Activated naive CD8-positive, alpha-beta T cell treated with anti-CD3 and anti-CD28 coated beads for 36 hours (primary cell): ENCODE measurements at regions not wholly inside any gene's neighbourhood (a gene's known extent, or its start where the extent isn't known, plus 50 kb on each side); places are given as distances from the start of the nearest gene placed in this dataset.

Source experiments
- DNase-seq: peaks from one replicate; pipeline ENCODE4 v3.0.0; 2021
- H3K27ac Mint-ChIP-seq: one replicate; pipeline ENCODE4 v1.8.0; 2022; ENCODE audit warnings: mild to moderate bottlenecking, moderate library complexity, mixed read lengths
- H3K27me3 Mint-ChIP-seq: one replicate; pipeline ENCODE4 v1.8.0; 2022; ENCODE audit warnings: mild to moderate bottlenecking, mixed read lengths
- H3K36me3 Mint-ChIP-seq: one replicate; pipeline ENCODE4 v1.8.0; 2021; ENCODE audit warnings: mild to moderate bottlenecking, mixed read lengths
- H3K4me1 Mint-ChIP-seq: one replicate; pipeline ENCODE4 v1.8.0; 2021; ENCODE audit warnings: mixed read lengths
- H3K4me3 Mint-ChIP-seq: one replicate; pipeline ENCODE4 v1.8.0; 2022; ENCODE audit warnings: mild to moderate bottlenecking, moderate library complexity, mixed read lengths
- H3K9me3 Mint-ChIP-seq: one replicate; pipeline ENCODE4 v1.8.0; 2022; ENCODE audit warnings: mixed read lengths

DNA sequence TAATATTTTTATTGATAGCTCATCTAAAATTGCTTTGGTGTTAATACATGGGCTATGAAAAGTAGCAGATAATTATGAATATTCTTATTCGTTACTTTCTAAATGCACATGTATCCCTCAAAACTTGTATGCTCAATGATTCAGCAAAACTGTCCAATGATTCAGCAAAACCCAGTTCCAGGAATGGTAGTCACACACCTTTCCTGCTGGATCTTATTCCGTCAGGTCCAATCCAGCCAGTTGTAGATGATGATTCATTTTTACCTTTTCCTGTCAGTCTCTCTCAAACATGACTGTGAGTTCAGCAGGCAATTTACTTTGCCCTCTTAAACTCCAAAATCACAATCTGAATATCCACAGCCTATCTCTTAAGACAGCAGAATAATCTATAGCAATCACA, 1082.6 kb downstream of the EFNB2 start:
- Mint-ChIP-seq H3K4me1 (no peaks in the 10 kb centered on the region), H3K36me3 (no peaks in the 10 kb centered on the region), H3K4me3 (no peak overlapping the region), H3K27me3 (peaks cover 7% of the 10 kb centered on the region), H3K9me3 (no peaks in the 10 kb centered on the region), H3K27ac (no peak overlapping the region)
- no peak for DNase-seq

DNA sequence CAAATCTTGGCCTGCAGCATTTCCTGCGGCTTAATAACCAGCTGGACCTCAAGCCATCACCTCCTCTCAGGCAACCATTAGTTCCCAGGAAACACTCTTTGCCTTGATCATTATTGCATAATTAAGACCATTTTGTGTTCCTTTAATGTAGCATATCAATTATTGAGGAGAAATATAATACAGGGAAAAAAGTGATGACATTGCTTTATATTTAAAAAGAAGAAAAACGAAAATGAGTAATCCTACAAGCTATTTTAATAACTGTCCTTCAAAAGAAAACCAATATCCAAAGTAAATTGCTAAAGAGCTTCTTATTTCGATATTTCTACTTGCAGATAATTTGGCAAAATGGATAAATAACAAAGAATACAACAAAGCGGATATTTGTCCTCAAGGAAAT, 1084.7 kb downstream of the EFNB2 start:
- no peak for DNase-seq
- H3K4me1 Mint-ChIP-seq, result peaks cover 3% of the 10 kb centered on the region
- no peak overlapping the region for H3K4me3 Mint-ChIP-seq
- H3K36me3 Mint-ChIP-seq, result no peaks in the 10 kb centered on the region
- H3K27ac Mint-ChIP-seq, result no peak overlapping the region
- no peaks in the 10 kb centered on the region for H3K9me3 Mint-ChIP-seq
- H3K27me3 Mint-ChIP-seq, result peaks cover 3% of the 10 kb centered on the region

DNA sequence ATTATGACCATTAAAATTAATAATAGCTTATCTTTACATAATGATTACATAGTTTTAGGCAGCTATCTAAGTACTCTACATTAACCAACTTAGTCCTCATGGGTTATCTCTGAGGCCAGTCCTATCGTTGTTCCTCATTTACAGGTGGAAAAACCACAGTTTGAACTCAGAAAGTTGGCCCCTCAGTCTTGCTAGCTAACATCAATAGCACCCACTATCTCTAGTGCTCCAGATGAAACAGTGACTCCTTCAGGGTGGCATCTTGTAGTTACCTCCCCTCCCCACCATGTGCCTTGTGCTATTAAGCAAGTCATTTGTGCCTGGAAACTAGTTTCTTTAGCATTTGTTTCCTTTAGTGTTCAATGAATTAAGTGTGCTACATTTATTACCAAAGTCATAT, 1086.7 kb downstream of the EFNB2 start:
- peaks cover 7% of the 10 kb centered on the region for H3K4me1 Mint-ChIP-seq
- no peaks in the 10 kb centered on the region for H3K27me3 Mint-ChIP-seq
- no peak for DNase-seq
- H3K36me3 Mint-ChIP-seq, result no peaks in the 10 kb centered on the region
- H3K27ac Mint-ChIP-seq, result no peak overlapping the region
- H3K9me3 Mint-ChIP-seq, result no peaks in the 10 kb centered on the region
- H3K4me3 Mint-ChIP-seq, result no peak overlapping the region

DNA sequence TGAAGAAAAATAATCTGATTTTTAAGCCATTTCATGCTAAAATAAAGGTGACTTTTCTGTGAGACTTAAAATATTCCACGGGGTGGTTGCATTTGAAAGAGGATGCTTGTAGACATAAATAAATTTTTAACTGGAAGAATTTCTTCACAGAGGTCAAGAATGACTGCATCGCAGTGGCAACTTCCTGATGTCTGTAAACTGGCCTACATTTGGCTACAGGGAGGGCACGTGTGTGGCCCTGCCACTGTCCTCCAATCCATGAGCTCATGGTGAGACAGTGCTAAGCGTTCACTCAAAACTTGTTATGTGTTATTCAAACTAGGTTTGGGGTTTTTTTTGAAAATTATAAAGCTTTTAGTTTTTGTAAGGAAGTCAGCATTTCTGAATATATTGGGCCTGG, 1089.3 kb downstream of the EFNB2 start:
- H3K4me3 Mint-ChIP-seq, result no peak overlapping the region
- H3K36me3 Mint-ChIP-seq, result no peaks in the 10 kb centered on the region
- no peak overlapping the region for H3K27ac Mint-ChIP-seq
- H3K27me3 Mint-ChIP-seq, result no peaks in the 10 kb centered on the region
- H3K4me1 Mint-ChIP-seq, result peaks cover 7% of the 10 kb centered on the region
- H3K9me3 Mint-ChIP-seq, result no peaks in the 10 kb centered on the region
- DNase-seq, result no peak

DNA sequence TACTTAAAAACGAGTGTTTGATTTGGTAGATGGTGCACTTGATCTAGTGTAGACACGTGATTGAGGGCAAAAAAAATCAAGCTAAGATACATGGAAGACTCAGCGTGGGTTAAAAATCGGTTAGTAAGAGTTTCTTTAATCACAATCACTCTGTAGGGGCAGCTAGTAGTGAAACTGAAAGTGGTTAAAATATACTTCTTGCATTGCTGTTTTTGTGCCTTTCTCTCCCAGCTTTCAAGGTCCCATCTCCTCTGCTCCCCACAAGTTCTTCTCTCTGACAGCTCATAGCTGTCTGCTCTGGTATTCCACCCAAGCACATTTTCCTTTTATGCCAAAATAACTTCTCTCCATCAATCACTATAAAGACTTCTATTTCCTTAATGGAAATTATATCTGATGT, 1089.7 kb downstream of the EFNB2 start:
- no peaks in the 10 kb centered on the region for H3K36me3 Mint-ChIP-seq
- H3K27me3 Mint-ChIP-seq, result no peaks in the 10 kb centered on the region
- no peak overlapping the region for H3K4me3 Mint-ChIP-seq
- H3K27ac Mint-ChIP-seq, result no peak overlapping the region
- peaks cover 7% of the 10 kb centered on the region for H3K4me1 Mint-ChIP-seq
- H3K9me3 Mint-ChIP-seq, result no peaks in the 10 kb centered on the region
- DNase-seq, result no peak

DNA sequence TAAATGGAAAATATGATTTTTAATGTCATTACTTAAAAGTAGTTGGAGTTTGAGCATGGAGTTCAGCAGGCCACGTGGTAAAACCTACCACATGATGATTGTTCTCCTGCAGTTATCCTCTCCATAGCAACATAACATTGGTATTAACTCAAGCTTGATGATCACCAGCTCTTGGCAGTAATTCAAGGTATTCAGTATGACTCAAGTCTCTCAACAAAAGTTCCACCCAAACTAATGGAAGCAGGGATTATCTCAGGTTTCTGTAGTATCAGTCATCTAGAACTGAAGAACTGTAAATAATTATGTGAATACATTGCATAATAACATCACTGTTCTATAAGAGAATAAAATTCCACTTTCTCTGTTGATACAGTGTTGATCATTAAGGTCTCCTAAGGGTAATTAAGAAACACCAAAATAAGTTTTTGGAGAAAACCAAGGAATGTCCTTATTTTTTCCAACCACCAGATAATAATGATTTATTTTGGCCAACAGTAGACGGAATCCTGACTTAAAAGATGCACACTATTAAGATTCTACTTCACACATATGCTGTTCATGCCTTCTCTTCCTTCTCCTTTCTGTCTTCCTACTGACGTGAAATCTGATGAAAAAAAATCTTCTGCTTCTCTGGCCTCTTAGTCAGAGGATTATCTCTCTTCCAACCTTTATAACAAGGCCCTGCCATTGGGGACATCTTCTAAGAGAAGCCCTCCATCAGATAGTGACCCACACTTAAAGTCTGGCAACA, 1092.3 kb downstream of the EFNB2 start:
- no peaks in the 10 kb centered on the region for H3K36me3 Mint-ChIP-seq
- H3K4me1 Mint-ChIP-seq, result peaks cover 7% of the 10 kb centered on the region
- no peak overlapping the region for H3K4me3 Mint-ChIP-seq
- H3K27ac Mint-ChIP-seq, result no peak overlapping the region
- no peaks in the 10 kb centered on the region for H3K27me3 Mint-ChIP-seq
- no peaks in the 10 kb centered on the region for H3K9me3 Mint-ChIP-seq
- DNase-seq, result no peak

DNA sequence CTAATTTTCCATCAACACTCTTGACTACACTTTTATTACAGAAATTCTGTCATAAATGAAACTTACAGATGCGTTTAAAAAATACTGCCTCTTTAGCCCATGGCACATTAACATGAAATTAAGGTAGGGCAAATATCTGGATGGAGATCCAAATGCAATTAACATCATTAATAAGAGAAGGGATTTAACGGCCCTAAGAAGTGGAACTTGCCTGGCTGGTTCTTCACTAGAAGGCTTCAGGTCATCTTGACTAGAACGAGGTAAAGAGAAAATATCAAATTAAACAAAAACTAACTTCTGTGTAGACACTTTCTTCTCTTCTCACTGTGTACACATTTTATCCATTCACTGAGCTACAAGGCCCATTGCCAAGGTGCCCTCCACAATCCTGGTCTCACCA, 1093.4 kb downstream of the EFNB2 start:
- no peaks in the 10 kb centered on the region for H3K9me3 Mint-ChIP-seq

DNA sequence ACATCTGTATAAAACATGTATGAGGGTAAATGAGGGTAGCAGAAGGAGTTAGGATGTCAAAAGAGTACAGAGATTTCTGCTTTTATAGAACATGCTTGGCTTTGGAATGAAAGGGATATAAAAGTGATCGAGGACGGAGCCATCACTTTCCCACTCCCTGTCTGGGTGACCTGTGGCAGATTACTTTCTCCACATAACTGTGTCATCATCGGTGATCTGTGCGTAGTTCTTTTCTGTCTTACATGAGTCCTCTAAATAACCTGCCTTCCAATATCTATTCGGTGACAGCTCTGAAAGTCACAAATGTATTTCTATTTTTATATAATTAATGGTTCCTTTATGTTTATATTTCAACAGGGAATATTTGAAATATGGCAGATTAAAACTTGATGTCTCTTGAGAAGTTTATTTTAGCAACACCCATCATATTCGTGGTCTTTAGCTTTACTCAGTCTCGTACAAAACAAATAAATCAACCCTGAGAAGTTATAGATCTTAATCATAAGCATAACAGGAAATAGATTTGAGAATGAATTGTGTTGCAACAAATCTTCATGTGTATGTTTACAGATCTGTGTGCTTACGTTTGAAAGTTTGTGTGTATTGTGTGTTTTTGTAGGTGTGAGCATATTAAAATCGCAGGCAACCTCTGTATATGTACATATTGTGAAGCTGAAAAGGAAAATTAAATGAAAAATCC, 1094.3 kb downstream of the EFNB2 start:
- Mint-ChIP-seq H3K9me3 (no peaks in the 10 kb centered on the region), H3K4me3 (no peak overlapping the region), H3K36me3 (no peaks in the 10 kb centered on the region), H3K27me3 (no peaks in the 10 kb centered on the region), H3K4me1 (peaks cover 7% of the 10 kb centered on the region), H3K27ac (no peak overlapping the region)
- no peak for DNase-seq

More for the DNA sequence above, 1093.4 kb downstream of the EFNB2 start:
- no peaks in the 10 kb centered on the region for H3K36me3 Mint-ChIP-seq
- no peak overlapping the region for H3K27ac Mint-ChIP-seq
- H3K4me3 Mint-ChIP-seq, result no peak overlapping the region
- DNase-seq, result no peak
- peaks cover 7% of the 10 kb centered on the region for H3K4me1 Mint-ChIP-seq
- no peaks in the 10 kb centered on the region for H3K27me3 Mint-ChIP-seq

DNA sequence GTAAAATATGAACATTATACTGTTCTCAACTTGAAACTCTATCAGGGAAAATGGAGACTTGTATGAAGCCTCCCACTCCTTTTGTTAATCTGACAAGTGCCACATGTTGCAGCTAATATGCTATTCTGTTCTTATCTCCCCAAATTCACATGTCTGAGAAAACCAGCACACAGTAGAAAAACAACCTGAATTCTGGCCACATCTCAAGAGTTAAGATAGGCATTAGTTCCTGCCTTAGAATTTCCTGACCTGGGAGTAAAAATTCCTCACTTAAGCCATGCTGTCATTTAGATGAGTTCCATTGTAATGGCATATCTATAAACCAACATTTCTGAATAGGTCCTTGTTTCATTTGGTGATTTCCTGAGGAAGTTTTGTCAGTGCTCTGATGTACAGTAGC, 1098.5 kb downstream of the EFNB2 start:
- Mint-ChIP-seq H3K4me3 (no peak overlapping the region), H3K27ac (no peak overlapping the region), H3K9me3 (no peaks in the 10 kb centered on the region), H3K27me3 (no peaks in the 10 kb centered on the region), H3K4me1 (no peaks in the 10 kb centered on the region), H3K36me3 (no peaks in the 10 kb centered on the region)
- no peak for DNase-seq

DNA sequence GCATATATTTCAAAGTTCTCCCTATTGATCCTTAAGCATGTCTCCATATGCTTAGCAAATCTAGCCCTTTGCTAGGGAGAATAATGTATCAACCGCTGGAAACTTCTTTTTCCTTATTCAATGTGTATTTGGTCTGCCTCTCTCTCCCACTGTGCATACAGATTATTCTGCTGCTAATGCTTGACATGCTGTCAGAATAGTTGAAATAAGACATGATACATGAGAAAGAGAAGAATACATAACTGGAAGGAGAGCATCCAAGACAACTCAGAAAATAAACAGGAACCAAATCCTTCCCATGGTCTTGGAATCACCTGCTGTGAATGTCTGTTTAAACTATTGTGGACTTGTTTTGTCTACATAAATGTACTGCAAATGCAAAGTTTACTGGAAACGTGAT, 1103.0 kb downstream of the EFNB2 start:
- DNase-seq, result no peak
- no peaks in the 10 kb centered on the region for H3K9me3 Mint-ChIP-seq
- peaks cover 4% of the 10 kb centered on the region for H3K27me3 Mint-ChIP-seq
- H3K36me3 Mint-ChIP-seq, result no peaks in the 10 kb centered on the region
- H3K4me1 Mint-ChIP-seq, result no peaks in the 10 kb centered on the region
- H3K27ac Mint-ChIP-seq, result no peak overlapping the region
- no peak overlapping the region for H3K4me3 Mint-ChIP-seq

DNA sequence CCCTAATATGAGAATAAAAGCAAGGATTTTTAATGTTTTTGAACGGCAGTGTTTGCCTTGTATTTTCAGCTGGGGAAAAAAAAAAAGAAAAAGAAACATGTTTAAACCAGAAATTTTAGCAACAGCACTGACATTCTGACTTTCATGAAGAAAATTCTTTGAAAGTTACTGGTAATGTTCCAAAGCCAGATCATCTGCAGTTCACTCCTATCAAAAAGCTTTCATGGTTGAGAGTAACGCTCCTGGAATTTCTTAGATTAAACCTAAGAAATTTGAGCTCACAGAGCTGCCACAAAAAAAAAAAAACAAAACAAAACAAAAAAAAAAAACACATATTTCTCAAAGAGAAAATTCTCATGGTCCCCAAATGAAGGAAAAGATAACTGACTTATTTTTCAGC, 1106.7 kb downstream of the EFNB2 start:
- H3K4me3 Mint-ChIP-seq, result no peak overlapping the region
- no peak for DNase-seq
- no peaks in the 10 kb centered on the region for H3K36me3 Mint-ChIP-seq
- H3K4me1 Mint-ChIP-seq, result no peaks in the 10 kb centered on the region
- H3K9me3 Mint-ChIP-seq, result no peaks in the 10 kb centered on the region
- peaks cover 4% of the 10 kb centered on the region for H3K27me3 Mint-ChIP-seq
- no peak overlapping the region for H3K27ac Mint-ChIP-seq

DNA sequence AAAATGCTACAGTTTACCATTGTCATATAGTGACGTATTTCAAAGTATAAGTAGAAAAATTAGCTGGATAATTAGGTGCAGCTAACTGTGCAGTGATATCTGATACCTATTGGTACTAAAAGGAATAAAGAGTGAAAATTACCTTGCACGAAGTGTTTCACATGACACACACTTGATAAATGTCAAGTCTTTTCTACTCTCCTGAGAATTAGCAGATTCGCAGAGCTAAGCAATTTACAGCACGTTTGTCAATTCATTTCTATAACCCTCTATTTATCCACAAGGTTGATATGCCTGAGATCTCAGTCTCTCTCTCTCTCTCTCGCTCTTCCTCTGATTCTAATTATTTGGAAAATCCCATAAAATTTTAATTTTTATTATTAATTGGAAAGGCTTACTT, 1109.0 kb downstream of the EFNB2 start:
- H3K36me3 Mint-ChIP-seq, result no peaks in the 10 kb centered on the region
- H3K4me3 Mint-ChIP-seq, result no peak overlapping the region
- no peaks in the 10 kb centered on the region for H3K9me3 Mint-ChIP-seq
- H3K4me1 Mint-ChIP-seq, result no peaks in the 10 kb centered on the region
- DNase-seq, result no peak
- peaks cover 4% of the 10 kb centered on the region for H3K27me3 Mint-ChIP-seq
- no peak overlapping the region for H3K27ac Mint-ChIP-seq

DNA sequence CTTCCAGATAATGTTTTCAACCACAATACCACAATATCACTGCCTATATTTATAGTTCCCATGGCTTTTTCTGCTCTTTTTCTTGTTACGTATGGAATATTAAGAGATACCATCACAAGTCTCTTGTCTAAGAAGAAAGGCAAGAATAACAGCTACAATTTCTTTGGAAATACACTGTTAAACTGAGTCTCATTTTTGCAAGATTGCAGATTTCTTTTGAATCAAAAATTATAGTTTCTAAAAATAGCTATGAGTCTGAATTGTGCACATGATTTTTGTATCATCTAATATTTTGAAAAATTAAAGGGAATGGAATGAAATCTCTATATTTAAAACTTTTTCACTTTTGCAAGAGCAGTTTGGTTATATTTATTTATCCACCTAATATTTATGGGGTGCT, 1120.8 kb downstream of the EFNB2 start:
- H3K9me3 Mint-ChIP-seq, result peaks cover 2% of the 10 kb centered on the region
- H3K36me3 Mint-ChIP-seq, result no peaks in the 10 kb centered on the region

DNA sequence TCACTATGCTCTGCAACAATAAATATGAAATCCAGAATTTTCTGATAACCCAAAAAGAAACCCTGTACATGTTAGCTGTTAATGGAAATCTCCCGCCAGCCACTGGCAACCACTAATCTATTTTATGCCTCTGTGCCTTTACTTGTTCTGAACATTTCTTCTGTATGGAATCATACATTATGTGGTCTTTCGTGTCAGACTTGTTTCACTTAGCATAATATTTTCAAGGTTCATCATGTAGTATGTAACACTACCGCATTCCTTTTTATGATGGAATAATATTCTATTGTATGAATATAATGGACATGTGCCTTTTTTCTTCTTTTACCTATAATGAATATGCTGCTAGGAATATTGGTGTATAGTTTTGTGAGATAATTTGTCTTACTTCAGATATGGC, 1123.3 kb downstream of the EFNB2 start:
- Mint-ChIP-seq H3K27me3 (no peaks in the 10 kb centered on the region), H3K36me3 (no peaks in the 10 kb centered on the region), H3K9me3 (no peaks in the 10 kb centered on the region), H3K27ac (no peak overlapping the region), H3K4me3 (no peak overlapping the region), H3K4me1 (no peaks in the 10 kb centered on the region)
- no peak for DNase-seq

More for the DNA sequence above, 1120.8 kb downstream of the EFNB2 start:
- DNase-seq, result no peak
- H3K4me3 Mint-ChIP-seq, result no peak overlapping the region
- peaks cover 2% of the 10 kb centered on the region for H3K27me3 Mint-ChIP-seq
- no peaks in the 10 kb centered on the region for H3K4me1 Mint-ChIP-seq
- no peak overlapping the region for H3K27ac Mint-ChIP-seq

DNA sequence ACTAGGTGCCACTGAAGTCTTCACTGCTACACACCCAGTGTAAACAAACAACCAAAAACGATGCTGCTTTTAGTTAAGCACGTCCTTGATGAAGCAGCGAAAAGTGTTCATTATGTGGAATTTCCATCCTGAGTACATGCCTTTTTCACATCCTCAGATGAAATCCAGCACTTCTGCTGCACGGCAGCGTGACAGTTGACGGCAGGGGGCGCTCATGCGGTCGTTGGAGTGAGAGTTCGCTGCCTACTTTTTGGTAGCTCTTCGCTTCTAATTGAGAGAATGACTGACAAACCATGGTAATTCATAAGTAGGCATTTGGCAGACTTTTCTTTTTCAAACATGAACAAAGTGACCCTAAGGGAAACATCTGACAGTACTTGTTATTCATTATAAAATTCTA, 1124.9 kb downstream of the EFNB2 start:
- DNase-seq, result peak; percentile 19
- no peaks in the 10 kb centered on the region for H3K9me3 Mint-ChIP-seq
- H3K4me1 Mint-ChIP-seq, result no peaks in the 10 kb centered on the region
- no peaks in the 10 kb centered on the region for H3K36me3 Mint-ChIP-seq
- no peak overlapping the region for H3K27ac Mint-ChIP-seq
- no peak overlapping the region for H3K4me3 Mint-ChIP-seq
- H3K27me3 Mint-ChIP-seq, result no peaks in the 10 kb centered on the region

DNA sequence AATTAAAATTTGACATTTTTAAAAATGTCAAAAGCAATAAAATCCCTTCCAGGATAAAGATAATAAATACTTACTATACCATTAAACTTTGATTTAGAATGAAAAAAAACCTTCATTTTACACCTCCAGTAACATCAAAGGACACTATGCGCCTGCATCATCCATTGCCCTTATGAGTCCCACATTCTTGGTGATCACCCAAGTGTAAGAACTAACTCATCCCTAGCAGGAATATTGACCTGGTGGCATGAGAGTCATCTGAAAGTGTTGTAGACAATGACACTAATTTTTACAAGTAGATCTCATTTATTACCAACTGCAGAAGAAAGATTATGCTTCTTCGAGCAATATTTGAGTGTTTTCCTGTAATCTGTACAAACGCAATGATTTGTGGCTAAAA, 1128.9 kb downstream of the EFNB2 start:
- no peak overlapping the region for H3K27ac Mint-ChIP-seq
- no peaks in the 10 kb centered on the region for H3K4me1 Mint-ChIP-seq
- no peaks in the 10 kb centered on the region for H3K27me3 Mint-ChIP-seq
- no peak overlapping the region for H3K4me3 Mint-ChIP-seq
- no peaks in the 10 kb centered on the region for H3K9me3 Mint-ChIP-seq
- no peak for DNase-seq
- H3K36me3 Mint-ChIP-seq, result no peaks in the 10 kb centered on the region
